Esophagus squamous epithelium (tissue), 4 donors: ENCODE measurements at regions not wholly inside any gene's neighbourhood (a gene's known extent, or its start where the extent isn't known, plus 50 kb on each side); places are given as distances from the start of the nearest gene placed in this dataset.

ENCODE experiments used
- POLR2A ChIP-seq, 4 donors: fragments of 450-650 bp; IDR thresholded peaks; one replicate each; pipeline ENCODE4 v1.6.1; 2017; ENCODE audit warnings: antibody characterized with exemption in 4 of 4, mild to moderate bottlenecking in 4 of 4, moderate library complexity in 3 of 4
- TF ChIP-seq, protein P1 (sequence below), 6 experiments: fragments of 450-650 bp in 4 of 6; fragments of 200-600 bp in 2 of 6; sonication (generic) in 2 of 6; IDR thresholded peaks; one replicate each; pipeline ENCODE4 v1.5.1; 2016 to 2019; ENCODE audit warnings: antibody characterized with exemption in 6 of 6, mild to moderate bottlenecking in 4 of 6, moderate library complexity in 4 of 6

DNA sequence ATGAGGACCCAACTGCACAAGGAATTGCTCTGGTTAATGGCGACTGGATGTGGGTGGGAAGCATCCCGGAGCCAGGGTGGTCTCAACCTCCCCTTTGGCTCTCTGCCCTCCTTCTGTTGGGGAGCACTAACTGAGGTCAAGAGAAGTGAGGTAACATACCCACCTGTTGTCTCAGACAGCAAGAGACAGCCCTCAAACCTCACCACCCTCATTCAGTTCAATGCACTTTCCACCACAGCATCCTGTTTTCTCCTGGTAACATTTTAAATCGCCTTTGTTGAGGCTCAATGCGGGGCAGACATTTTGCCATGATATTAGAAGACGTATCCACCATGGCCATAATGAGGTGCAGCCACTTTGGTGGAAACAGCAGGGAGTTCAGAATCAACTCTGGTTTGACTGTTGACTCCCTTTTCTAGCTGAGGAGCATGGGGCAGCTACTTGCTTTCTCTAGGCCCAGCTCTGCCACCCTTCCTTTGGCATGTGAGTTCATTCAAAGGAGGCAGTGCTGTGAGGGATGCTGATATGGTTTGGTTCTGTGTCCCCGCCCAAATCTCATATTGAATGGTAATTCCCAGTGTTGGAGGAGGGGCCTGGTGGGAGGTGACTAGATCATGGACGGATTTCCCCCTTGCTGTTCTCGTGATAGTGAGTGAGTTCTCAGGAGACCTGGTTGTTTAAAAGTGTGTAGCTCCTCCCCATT lies 338.6 kb downstream of the PCNX1 start:
- TF ChIP-seq, protein P1, sequence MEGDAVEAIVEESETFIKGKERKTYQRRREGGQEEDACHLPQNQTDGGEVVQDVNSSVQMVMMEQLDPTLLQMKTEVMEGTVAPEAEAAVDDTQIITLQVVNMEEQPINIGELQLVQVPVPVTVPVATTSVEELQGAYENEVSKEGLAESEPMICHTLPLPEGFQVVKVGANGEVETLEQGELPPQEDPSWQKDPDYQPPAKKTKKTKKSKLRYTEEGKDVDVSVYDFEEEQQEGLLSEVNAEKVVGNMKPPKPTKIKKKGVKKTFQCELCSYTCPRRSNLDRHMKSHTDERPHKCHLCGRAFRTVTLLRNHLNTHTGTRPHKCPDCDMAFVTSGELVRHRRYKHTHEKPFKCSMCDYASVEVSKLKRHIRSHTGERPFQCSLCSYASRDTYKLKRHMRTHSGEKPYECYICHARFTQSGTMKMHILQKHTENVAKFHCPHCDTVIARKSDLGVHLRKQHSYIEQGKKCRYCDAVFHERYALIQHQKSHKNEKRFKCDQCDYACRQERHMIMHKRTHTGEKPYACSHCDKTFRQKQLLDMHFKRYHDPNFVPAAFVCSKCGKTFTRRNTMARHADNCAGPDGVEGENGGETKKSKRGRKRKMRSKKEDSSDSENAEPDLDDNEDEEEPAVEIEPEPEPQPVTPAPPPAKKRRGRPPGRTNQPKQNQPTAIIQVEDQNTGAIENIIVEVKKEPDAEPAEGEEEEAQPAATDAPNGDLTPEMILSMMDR (IDR thresholded peaks at IDR 0.05): no peak
- TF ChIP-seq POLR2A (IDR thresholded peaks at IDR 0.05): no peak
